Hepatocyte (in vitro differentiated cells): ENCODE measurements at regions not wholly inside any gene's neighbourhood (a gene's known extent, or its start where the extent isn't known, plus 50 kb on each side); places are given as distances from the start of the nearest gene placed in this dataset.
A peak's percentile ranks its signal among the peaks of the same experiment; 100 is the strongest.

Experiments used
- DNase-seq: peaks from one replicate; pipeline ENCODE4 v3.0.0-alpha.2; 2016; ENCODE audit warnings: low spot score
- H2AFZ ChIP-seq: fragments of 200-600 bp; sonication (generic); 2 replicates; pipeline ENCODE4 v1.6.0; 2016; ENCODE audit warnings: antibody characterized with exemption, mild to moderate bottlenecking
- H3K27ac ChIP-seq: fragments of 200-600 bp; sonication (generic); 2 replicates; pipeline ENCODE4 v1.5.1; 2016; ENCODE audit warnings: mild to moderate bottlenecking
- H3K27me3 ChIP-seq: fragments of 200-600 bp; sonication (generic); 2 replicates; pipeline ENCODE4 v1.6.1; 2016
- H3K36me3 ChIP-seq: fragments of 200-600 bp; sonication (generic); replicated peaks from 2 replicates; pipeline ENCODE4 v1.5.1; 2016; ENCODE audit warnings: low read depth; ENCODE audit not compliant: insufficient read depth
- H3K4me1 ChIP-seq: fragments of 200-600 bp; sonication (generic); 2 replicates; pipeline ENCODE4 v1.5.1; 2016; ENCODE audit warnings: mild to moderate bottlenecking, moderate library complexity; ENCODE audit not compliant: insufficient read depth
- H3K4me2 ChIP-seq: fragments of 200-600 bp; sonication (generic); 2 replicates; pipeline ENCODE4 v1.6.0; 2016
- H3K4me3 ChIP-seq: fragments of 200-600 bp; sonication (generic); 2 replicates; pipeline ENCODE4 v1.5.1; 2016; ENCODE audit warnings: mild to moderate bottlenecking
- H3K79me2 ChIP-seq: fragments of 200-600 bp; sonication (generic); 2 replicates; pipeline ENCODE4 v1.6.0; 2017; ENCODE audit warnings: mild to moderate bottlenecking
- H3K9me2 ChIP-seq: fragments of 200-600 bp; sonication (generic); replicated peaks from 2 replicates; pipeline ENCODE4 v1.6.0; 2017; ENCODE audit warnings: mild to moderate bottlenecking; ENCODE audit not compliant: insufficient read depth
- H3K9me3 ChIP-seq: fragments of 200-600 bp; sonication (generic); 2 replicates; pipeline ENCODE4 v1.5.1; 2016; ENCODE audit warnings: low read depth, mild to moderate bottlenecking
- H4K20me1 ChIP-seq: fragments of 200-600 bp; sonication (generic); 2 replicates; pipeline ENCODE4 v1.6.0; 2016; ENCODE audit warnings: mild to moderate bottlenecking; ENCODE audit not compliant: insufficient read depth, poor library complexity, severe bottlenecking
- EZH2 ChIP-seq: fragments of 200-600 bp; sonication (generic); IDR thresholded peaks from 2 replicates; pipeline ENCODE4 v1.6.1; 2016; ENCODE audit warnings: antibody characterized with exemption, mild to moderate bottlenecking, borderline replicate concordance
- EZH2phosphoT487 ChIP-seq: fragments of 200-600 bp; sonication (generic); IDR thresholded peaks from one replicate; pipeline ENCODE4 v1.6.1; 2018; ENCODE audit warnings: antibody characterized with exemption, mild to moderate bottlenecking, low read depth, moderate library complexity; ENCODE audit not compliant: unreplicated experiment, severe bottlenecking
- WGBS: methylation state at CpG from one replicate; pipeline ENCODE4 v1.1.6; 2016; ENCODE audit warnings: low lambda C conversion rate; ENCODE audit errors: missing lambda C conversion rate; 5-methylcytosine and 5-hydroxymethylcytosine counted together
- TF ChIP-seq, protein P1 (sequence below): fragments of 200-600 bp; sonication (generic); IDR thresholded peaks from 2 replicates; pipeline ENCODE4 v1.5.1; 2016; ENCODE audit warnings: antibody characterized with exemption, mild to moderate bottlenecking; ENCODE audit not compliant: poor library complexity

GRCh38 chr10:3477683-3478082 lies 305.1 kb upstream of the PITRM1 start:
- H3K4me2 ChIP-seq, result no peak overlapping the region
- H4K20me1 ChIP-seq, result no peaks in the 10 kb centered on the region
- no peak overlapping the region for H2AFZ ChIP-seq
- no peak overlapping the region for H3K4me3 ChIP-seq
- no peaks in the 10 kb centered on the region for H3K79me2 ChIP-seq
- peaks cover 8% of the 10 kb centered on the region for H3K4me1 ChIP-seq
- no peaks in the 10 kb centered on the region for H3K36me3 ChIP-seq
- no peak for DNase-seq
- TF ChIP-seq EZH2 (no peak), EZH2phosphoT487 (no peak)
- TF ChIP-seq, protein P1, sequence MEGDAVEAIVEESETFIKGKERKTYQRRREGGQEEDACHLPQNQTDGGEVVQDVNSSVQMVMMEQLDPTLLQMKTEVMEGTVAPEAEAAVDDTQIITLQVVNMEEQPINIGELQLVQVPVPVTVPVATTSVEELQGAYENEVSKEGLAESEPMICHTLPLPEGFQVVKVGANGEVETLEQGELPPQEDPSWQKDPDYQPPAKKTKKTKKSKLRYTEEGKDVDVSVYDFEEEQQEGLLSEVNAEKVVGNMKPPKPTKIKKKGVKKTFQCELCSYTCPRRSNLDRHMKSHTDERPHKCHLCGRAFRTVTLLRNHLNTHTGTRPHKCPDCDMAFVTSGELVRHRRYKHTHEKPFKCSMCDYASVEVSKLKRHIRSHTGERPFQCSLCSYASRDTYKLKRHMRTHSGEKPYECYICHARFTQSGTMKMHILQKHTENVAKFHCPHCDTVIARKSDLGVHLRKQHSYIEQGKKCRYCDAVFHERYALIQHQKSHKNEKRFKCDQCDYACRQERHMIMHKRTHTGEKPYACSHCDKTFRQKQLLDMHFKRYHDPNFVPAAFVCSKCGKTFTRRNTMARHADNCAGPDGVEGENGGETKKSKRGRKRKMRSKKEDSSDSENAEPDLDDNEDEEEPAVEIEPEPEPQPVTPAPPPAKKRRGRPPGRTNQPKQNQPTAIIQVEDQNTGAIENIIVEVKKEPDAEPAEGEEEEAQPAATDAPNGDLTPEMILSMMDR, result no peak
- no peaks in the 10 kb centered on the region for H3K9me3 ChIP-seq
- 52% methylated on average over 3 of the region's 3 CpGs for WGBS
- H3K9me2 ChIP-seq, result no peaks in the 10 kb centered on the region
- H3K27ac ChIP-seq, result no peak overlapping the region
- H3K27me3 ChIP-seq, result no peaks in the 10 kb centered on the region

DNA sequence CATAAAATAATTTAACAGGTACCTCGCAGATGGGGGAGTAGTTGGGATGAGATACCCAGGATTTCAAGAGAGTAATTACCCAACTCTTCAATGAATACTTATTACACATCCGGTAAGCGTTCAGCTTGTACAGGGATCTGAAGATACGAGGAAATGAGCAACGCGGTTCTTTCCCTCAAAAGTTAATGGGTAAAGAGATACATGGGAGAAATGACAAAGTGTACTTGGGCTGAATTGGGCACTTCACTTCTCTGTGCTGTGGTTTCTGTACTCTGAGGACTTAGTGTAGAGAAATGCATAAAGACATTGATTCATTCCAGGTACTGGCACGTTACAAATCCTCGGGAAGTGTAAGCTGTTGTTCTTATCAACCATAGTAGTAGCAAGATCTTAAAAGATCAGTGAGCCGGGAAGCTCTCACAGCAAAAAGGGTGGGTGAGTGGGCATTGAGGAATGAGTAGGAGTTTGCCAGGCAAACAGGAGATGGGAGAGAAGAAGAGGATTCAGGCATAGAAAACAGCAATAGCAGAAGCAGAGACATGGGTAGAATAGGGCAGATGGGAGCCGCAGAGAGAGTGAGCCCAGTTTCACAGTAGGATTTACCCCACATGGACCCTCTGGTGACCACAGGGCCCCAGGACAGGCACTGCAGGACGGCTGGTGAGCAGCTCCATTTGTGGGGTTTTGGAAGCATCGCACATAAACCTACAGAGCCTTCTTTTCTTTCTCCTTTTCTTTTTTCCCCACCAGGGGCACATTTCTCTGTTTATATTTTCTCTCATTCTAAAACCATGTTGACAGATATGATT lies 304.3 kb upstream of the PITRM1 start:
- no peak for DNase-seq
- TF ChIP-seq EZH2phosphoT487, result no peak
- no peak for TF ChIP-seq EZH2
- TF ChIP-seq, protein P1, result peak; percentile 12
- Histone ChIP-seq H2AFZ (no peak overlapping the region), H3K79me2 (no peaks in the 10 kb centered on the region), H4K20me1 (no peaks in the 10 kb centered on the region), H3K9me3 (no peaks in the 10 kb centered on the region), H3K4me1 (peaks cover 8% of the 10 kb centered on the region), H3K27ac (no peak overlapping the region), H3K4me3 (no peak overlapping the region), H3K9me2 (no peaks in the 10 kb centered on the region), H3K4me2 (no peak overlapping the region), H3K27me3 (no peaks in the 10 kb centered on the region), H3K36me3 (no peaks in the 10 kb centered on the region)
- WGBS, result 82% methylated on average over 12 of the region's 12 CpGs

DNA sequence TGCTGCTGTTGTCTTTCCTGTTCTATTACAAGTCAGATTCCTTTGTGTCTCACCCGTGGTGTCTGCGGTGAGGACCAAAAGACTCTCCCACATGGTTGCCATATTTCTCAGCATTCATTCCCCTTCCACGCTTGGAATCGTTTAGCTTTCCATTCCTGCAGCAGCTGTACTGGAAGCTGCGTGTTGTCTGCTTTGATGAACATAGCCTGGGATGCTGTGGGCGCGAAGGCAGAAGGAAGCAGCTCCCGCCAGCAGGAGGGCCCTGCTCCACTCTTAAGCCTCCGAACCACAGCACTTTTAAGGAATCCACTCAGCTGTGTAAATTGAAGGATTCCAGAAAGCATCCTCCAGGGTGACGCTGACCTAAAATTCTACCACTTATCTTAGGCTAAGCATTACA lies 303.6 kb upstream of the PITRM1 start:
- no peak overlapping the region for H2AFZ ChIP-seq
- no peak overlapping the region for H3K27ac ChIP-seq
- 88% methylated on average over 10 of the region's 10 CpGs for WGBS
- no peaks in the 10 kb centered on the region for H3K79me2 ChIP-seq
- no peaks in the 10 kb centered on the region for H3K9me3 ChIP-seq
- DNase-seq, result no peak
- no peaks in the 10 kb centered on the region for H3K36me3 ChIP-seq
- no peaks in the 10 kb centered on the region for H3K9me2 ChIP-seq
- H3K27me3 ChIP-seq, result no peaks in the 10 kb centered on the region
- H3K4me1 ChIP-seq, result peaks cover 5% of the 10 kb centered on the region
- H4K20me1 ChIP-seq, result no peaks in the 10 kb centered on the region
- TF ChIP-seq EZH2phosphoT487 (no peak), EZH2 (no peak)
- TF ChIP-seq, protein P1, result no peak
- H3K4me3 ChIP-seq, result no peak overlapping the region
- H3K4me2 ChIP-seq, result no peak overlapping the region
